Nephron (organoid): ENCODE measurements at regions not wholly inside any gene's neighbourhood (a gene's known extent, or its start where the extent isn't known, plus 50 kb on each side); places are given as distances from the start of the nearest gene placed in this dataset.

ENCODE experiments used
- H3K27ac Mint-ChIP-seq, 3 experiments: 2 replicates each; pipeline ENCODE4 v1.8.0; 2020; ENCODE audit warnings: mixed read lengths in 3 of 3, mild to moderate bottlenecking in 2 of 3, moderate library complexity in 1 of 3
- H3K27me3 Mint-ChIP-seq: 2 replicates; pipeline ENCODE4 v1.8.0; 2021; ENCODE audit warnings: low read depth, mild to moderate bottlenecking, moderate library complexity, mixed read lengths
- H3K36me3 Mint-ChIP-seq: 2 replicates; pipeline ENCODE4 v1.8.0; 2020; ENCODE audit warnings: low read depth, mixed read lengths
- H3K4me1 Mint-ChIP-seq: 2 replicates; pipeline ENCODE4 v1.8.0; 2020; ENCODE audit warnings: mixed read lengths
- H3K4me3 Mint-ChIP-seq, 3 experiments: 2 replicates each; pipeline ENCODE4 v1.8.0; 2020; ENCODE audit warnings: mild to moderate bottlenecking in 3 of 3, mixed read lengths in 3 of 3, moderate library complexity in 2 of 3
- H3K9me3 Mint-ChIP-seq: 2 replicates; pipeline ENCODE4 v1.8.0; 2020; ENCODE audit warnings: mixed read lengths
- TF ChIP-seq, protein P1 (sequence below), 3 experiments: fragments of 200-600 bp; sonication (generic); IDR thresholded peaks; one replicate each; pipeline ENCODE4 v1.5.0; 2021; ENCODE audit warnings: antibody characterized with exemption in 3 of 3; ENCODE audit not compliant: unreplicated experiment in 3 of 3

DNA sequence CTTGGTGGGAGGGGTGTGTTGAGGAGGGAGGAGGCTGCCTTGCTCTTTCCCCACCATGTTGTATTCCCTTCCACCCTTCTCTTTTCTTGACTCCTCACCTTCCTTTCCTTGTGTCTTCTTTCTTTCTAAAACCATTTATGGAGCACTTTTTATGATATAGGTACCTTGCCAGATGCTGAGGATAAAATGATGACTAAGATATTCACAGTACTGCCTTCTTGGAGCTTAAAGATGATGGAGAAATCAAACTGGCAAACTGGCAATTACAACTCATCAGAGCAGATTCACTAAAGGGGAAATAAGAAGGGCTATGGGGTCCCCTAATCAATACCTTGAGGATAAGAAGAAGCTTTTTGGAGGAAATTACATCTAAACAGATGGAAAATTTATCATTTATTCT is 273.2 kb upstream of the MEF2C start:
- H3K27me3 Mint-ChIP-seq, result no peaks in the 10 kb centered on the region
- no peaks in the 10 kb centered on the region for H3K36me3 Mint-ChIP-seq
- peaks cover 2% of the 10 kb centered on the region for H3K9me3 Mint-ChIP-seq
- TF ChIP-seq, protein P1, sequence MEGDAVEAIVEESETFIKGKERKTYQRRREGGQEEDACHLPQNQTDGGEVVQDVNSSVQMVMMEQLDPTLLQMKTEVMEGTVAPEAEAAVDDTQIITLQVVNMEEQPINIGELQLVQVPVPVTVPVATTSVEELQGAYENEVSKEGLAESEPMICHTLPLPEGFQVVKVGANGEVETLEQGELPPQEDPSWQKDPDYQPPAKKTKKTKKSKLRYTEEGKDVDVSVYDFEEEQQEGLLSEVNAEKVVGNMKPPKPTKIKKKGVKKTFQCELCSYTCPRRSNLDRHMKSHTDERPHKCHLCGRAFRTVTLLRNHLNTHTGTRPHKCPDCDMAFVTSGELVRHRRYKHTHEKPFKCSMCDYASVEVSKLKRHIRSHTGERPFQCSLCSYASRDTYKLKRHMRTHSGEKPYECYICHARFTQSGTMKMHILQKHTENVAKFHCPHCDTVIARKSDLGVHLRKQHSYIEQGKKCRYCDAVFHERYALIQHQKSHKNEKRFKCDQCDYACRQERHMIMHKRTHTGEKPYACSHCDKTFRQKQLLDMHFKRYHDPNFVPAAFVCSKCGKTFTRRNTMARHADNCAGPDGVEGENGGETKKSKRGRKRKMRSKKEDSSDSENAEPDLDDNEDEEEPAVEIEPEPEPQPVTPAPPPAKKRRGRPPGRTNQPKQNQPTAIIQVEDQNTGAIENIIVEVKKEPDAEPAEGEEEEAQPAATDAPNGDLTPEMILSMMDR (IDR thresholded peaks at IDR 0.05; ENCODE audit: unreplicated experiment in 3 of 3), result no peak
- no peaks in the 10 kb centered on the region for H3K4me1 Mint-ChIP-seq
- H3K4me3 Mint-ChIP-seq, result no peak overlapping the region
- no peak overlapping the region for H3K27ac Mint-ChIP-seq

DNA sequence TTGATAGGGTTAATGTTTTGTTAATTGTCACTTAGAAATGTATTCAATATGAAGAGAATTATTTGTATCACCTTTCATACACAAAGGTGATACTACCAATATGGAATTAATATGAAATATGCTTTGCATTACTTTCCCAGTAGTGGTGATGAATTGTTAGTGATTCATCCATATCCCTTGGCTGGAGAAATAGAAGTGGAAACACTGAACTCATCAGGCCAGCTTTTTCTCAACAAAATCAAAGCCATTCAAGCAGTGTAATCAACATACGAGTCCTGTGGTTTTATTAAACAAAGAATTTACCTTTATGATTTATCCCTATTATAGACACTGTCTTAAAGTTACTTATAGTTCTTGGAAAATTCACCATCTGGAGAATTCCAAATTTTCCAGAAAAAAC is 264.0 kb upstream of the MEF2C start:
- H3K27ac Mint-ChIP-seq, result no peak overlapping the region
- no peaks in the 10 kb centered on the region for H3K9me3 Mint-ChIP-seq
- no peaks in the 10 kb centered on the region for H3K27me3 Mint-ChIP-seq
- H3K36me3 Mint-ChIP-seq, result no peaks in the 10 kb centered on the region
- no peak overlapping the region for H3K4me3 Mint-ChIP-seq
- no peaks in the 10 kb centered on the region for H3K4me1 Mint-ChIP-seq
- TF ChIP-seq, protein P1 (IDR thresholded peaks at IDR 0.05; ENCODE audit: unreplicated experiment in 3 of 3), result no peak

DNA sequence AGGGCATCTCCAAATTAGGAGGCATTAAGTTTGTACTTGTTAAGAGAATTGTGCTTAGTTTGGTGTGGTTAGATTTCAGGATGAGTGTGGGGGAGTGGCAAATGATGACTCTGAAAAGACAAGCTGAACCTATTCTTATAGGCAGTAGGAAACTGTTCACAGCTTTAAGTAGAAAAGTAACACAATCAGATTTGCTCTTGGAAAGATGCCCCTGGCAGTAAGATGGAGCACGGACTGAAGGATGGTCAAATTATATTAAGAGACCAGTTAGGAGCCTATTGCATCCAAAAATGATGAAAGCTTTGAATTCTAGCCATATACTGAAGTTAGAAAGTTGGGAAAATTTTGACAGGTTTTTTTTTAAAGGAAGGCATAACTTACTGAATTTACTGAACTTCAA is 254.2 kb upstream of the MEF2C start:
- no peak overlapping the region for H3K4me3 Mint-ChIP-seq
- H3K4me1 Mint-ChIP-seq, result no peaks in the 10 kb centered on the region
- H3K9me3 Mint-ChIP-seq, result peaks cover 3% of the 10 kb centered on the region
- no peaks in the 10 kb centered on the region for H3K36me3 Mint-ChIP-seq
- H3K27ac Mint-ChIP-seq, result no peak overlapping the region
- no peaks in the 10 kb centered on the region for H3K27me3 Mint-ChIP-seq
- TF ChIP-seq, protein P1 (IDR thresholded peaks at IDR 0.05; ENCODE audit: unreplicated experiment in 3 of 3), result no peak

DNA sequence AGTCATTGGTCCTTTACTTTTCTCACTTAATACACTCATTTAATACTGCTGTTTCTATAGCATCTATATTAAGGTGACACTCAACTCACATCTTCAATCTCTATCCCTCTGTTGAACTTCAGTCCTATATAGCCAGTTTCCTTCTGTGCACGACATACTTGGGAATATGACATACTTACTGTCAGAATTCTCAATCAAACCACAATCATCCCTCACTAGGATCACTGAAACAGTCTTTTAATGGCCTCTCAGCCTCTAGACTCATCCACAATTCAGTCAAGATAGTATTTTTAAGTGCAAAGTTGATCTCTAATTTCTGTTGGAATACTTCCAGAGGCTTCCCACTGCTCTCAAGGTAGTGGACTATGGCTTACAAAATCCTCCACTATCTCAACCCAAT is 251.0 kb upstream of the MEF2C start:
- Mint-ChIP-seq H3K27ac (no peak overlapping the region), H3K27me3 (no peaks in the 10 kb centered on the region), H3K4me1 (no peaks in the 10 kb centered on the region), H3K4me3 (no peak overlapping the region), H3K9me3 (peaks cover under 1% of the 10 kb centered on the region), H3K36me3 (no peaks in the 10 kb centered on the region)
- TF ChIP-seq, protein P1 (IDR thresholded peaks at IDR 0.05; ENCODE audit: unreplicated experiment in 3 of 3), result no peak

DNA sequence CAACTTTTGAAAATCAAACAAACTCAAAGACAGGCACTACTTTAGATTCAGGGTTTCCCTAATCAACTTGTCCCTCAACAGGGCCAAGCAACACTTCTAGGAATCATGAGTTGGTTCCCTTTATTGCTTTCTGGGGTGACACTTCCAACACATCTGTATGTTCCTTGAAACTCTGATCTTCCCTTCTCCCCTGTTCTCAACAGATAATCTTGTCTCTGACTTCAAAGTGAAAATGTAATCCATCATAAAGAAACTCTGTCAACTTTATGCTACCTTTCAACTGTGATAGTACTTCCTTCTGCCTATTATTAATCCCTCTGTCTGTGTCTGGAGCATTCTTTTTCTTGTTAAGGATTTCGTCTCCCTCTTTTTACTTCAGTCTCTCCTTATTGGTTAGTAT is 250.1 kb upstream of the MEF2C start:
- Mint-ChIP-seq H3K9me3 (no peaks in the 10 kb centered on the region), H3K4me3 (no peak overlapping the region), H3K27ac (no peak overlapping the region), H3K4me1 (no peaks in the 10 kb centered on the region), H3K36me3 (no peaks in the 10 kb centered on the region), H3K27me3 (no peaks in the 10 kb centered on the region)
- TF ChIP-seq, protein P1 (IDR thresholded peaks at IDR 0.05; ENCODE audit: unreplicated experiment in 3 of 3), result no peak

DNA sequence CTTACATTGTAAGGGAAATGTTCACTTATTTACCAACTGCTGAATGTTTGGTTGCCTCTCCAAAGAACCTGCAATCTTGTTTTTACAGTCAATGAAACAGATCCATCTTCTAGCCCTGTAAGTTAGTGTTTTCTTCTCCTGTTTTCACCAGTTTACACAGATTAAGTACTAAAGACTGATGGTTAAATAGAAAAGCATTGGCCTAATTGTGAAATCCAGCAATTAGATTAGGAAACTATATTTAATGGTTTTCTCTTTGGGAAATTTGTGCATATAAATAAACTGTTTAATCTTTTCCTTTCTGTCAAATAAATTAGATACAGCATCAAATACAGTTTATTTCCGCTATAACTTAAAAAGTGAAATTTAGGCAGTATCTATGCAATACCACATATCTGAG is 247.9 kb upstream of the MEF2C start:
- Mint-ChIP-seq H3K4me3 (no peak overlapping the region), H3K4me1 (no peaks in the 10 kb centered on the region)
- TF ChIP-seq, protein P1 (IDR thresholded peaks at IDR 0.05; ENCODE audit: unreplicated experiment in 3 of 3), result no peak

More for the DNA sequence above, 247.9 kb upstream of the MEF2C start:
- H3K9me3 Mint-ChIP-seq, result no peaks in the 10 kb centered on the region
- no peaks in the 10 kb centered on the region for H3K36me3 Mint-ChIP-seq
- no peaks in the 10 kb centered on the region for H3K27me3 Mint-ChIP-seq
- no peak overlapping the region for H3K27ac Mint-ChIP-seq
